Thoracic aorta (tissue), 2 donors: ENCODE measurements at regions not wholly inside any gene's neighbourhood (a gene's known extent, or its start where the extent isn't known, plus 50 kb on each side); places are given as distances from the start of the nearest gene placed in this dataset.

Source experiments
- ATAC-seq: fragments of 150-250 bp; one replicate; pipeline ENCODE4 v1.8.0; 2017; ENCODE audit warnings: low read depth; ENCODE audit not compliant: insufficient number of reproducible peaks, low FRiP score
- DNase-seq: peaks from one replicate; pipeline ENCODE4 v3.0.0-alpha.2; 2020; ENCODE audit warnings: low spot score
- H3K27ac ChIP-seq, 2 donors: fragments of 200-600 bp; sonication (generic); 1 replicate in 1 of 2; 2 replicates in 1 of 2; pipeline ENCODE4 v1.5.1; 2016; ENCODE audit warnings: mild to moderate bottlenecking in 2 of 2, moderate library complexity in 2 of 2
- H3K27me3 ChIP-seq: fragments of 200-600 bp; sonication (generic); replicated peaks from 2 replicates; pipeline ENCODE4 v1.6.0; 2016; ENCODE audit warnings: mild to moderate bottlenecking; ENCODE audit not compliant: insufficient read depth
- H3K36me3 ChIP-seq: fragments of 200-600 bp; sonication (generic); one replicate; pipeline ENCODE4 v1.5.1; 2016
- H3K4me1 ChIP-seq, 2 donors: fragments of 200-600 bp; sonication (generic); 1 replicate in 1 of 2; 2 replicates in 1 of 2; pipeline versions ENCODE4 v1.5.1 to v1.6.0; 2016; ENCODE audit warnings: low read depth in 2 of 2, mild to moderate bottlenecking in 1 of 2; ENCODE audit not compliant: control insufficient read depth in 1 of 2
- H3K4me3 ChIP-seq: fragments of 200-600 bp; sonication (generic); 2 replicates; pipeline ENCODE4 v1.5.1; 2016; ENCODE audit warnings: mild to moderate bottlenecking
- H3K9me3 ChIP-seq: fragments of 200-600 bp; sonication (generic); 2 replicates; pipeline ENCODE4 v1.5.1; 2016
- TF ChIP-seq, protein P1 (sequence below): fragments of 200-600 bp; sonication (generic); IDR thresholded peaks from one replicate; pipeline ENCODE4 v1.5.1; 2019; ENCODE audit warnings: antibody characterized with exemption

DNA sequence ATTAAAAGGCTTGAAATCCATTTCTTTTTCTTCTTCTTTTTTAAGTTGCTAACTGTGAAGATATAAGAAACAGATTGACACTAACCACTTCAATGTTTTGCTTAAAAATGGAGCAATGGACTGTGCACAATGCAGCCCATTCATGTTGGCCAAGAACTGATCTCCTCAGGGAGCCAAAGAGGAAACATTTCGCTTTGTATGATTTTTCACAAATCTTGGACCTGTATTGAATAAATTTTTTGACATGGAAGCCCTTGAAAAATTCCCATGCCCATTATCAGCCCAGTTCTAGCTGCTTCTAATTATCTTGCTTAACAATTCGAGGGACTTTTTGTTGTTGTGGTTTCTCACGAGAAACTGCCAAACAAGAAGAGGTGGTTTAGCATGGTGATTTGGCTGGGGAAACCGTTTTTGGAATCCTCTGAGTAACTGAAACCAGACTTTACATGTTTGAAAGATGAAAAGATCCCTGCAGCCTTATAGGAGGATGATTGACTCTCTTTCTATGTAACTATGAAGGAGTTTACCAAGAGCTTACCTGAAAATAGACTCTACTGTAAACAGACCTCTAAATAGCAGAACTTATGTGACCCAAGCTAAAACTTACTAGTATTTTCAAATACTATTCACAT, 1389.4 kb upstream of the GOT2 start:
- Histone ChIP-seq H3K4me3 (no peak overlapping the region), H3K27ac (no peak overlapping the region), H3K4me1 (no peaks in the 10 kb centered on the region), H3K27me3 (no peaks in the 10 kb centered on the region), H3K36me3 (no peaks in the 10 kb centered on the region), H3K9me3 (no peaks in the 10 kb centered on the region)
- ATAC-seq: no peak
- DNase-seq: no peak
- TF ChIP-seq, protein P1, sequence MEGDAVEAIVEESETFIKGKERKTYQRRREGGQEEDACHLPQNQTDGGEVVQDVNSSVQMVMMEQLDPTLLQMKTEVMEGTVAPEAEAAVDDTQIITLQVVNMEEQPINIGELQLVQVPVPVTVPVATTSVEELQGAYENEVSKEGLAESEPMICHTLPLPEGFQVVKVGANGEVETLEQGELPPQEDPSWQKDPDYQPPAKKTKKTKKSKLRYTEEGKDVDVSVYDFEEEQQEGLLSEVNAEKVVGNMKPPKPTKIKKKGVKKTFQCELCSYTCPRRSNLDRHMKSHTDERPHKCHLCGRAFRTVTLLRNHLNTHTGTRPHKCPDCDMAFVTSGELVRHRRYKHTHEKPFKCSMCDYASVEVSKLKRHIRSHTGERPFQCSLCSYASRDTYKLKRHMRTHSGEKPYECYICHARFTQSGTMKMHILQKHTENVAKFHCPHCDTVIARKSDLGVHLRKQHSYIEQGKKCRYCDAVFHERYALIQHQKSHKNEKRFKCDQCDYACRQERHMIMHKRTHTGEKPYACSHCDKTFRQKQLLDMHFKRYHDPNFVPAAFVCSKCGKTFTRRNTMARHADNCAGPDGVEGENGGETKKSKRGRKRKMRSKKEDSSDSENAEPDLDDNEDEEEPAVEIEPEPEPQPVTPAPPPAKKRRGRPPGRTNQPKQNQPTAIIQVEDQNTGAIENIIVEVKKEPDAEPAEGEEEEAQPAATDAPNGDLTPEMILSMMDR: no peak

DNA sequence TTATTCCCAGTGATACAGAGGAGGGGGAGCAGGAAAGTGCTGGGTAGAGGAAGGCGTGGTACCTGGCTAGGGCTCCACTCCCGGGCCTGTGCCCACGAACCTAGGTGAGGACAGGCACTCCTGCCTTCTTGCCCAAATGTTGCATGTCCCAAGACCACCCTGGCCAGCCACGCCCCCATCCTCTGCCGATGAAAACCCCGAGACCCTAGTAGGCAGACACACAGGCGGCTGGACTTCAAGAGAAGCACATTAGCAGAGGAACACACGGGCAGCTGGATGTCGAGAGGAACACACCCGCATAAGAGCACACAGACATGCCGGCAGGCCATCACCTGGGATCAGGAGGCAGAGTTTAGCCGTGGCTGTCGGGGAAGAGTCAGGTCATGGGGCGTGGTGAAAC, 1386.5 kb upstream of the GOT2 start:
- Histone ChIP-seq H3K9me3 (no peaks in the 10 kb centered on the region), H3K4me3 (no peak overlapping the region), H3K36me3 (no peaks in the 10 kb centered on the region), H3K4me1 (no peaks in the 10 kb centered on the region), H3K27ac (no peak overlapping the region), H3K27me3 (no peaks in the 10 kb centered on the region)
- TF ChIP-seq, protein P1: no peak
- DNase-seq (no peak), ATAC-seq (no peak)

DNA sequence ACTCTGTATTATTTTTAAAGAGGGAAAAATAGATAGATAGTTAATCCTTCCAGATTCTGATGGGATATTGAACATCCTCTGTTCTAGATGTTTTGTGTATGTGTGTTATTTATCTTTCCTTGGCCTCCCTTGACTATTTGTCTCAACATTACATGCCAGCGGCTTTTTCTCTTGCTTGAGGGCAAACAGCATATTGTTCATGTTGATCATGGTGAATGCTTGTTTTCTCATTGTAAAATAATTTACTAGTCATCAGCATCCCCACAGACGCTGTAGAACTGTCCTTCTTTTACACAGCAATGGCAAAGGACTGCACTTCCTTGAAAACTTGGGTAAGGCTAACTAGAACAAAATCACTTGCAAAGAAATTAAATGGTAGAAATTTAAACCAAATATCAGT, 1376.4 kb upstream of the GOT2 start:
- Histone ChIP-seq H3K36me3 (no peaks in the 10 kb centered on the region), H3K4me1 (no peaks in the 10 kb centered on the region), H3K4me3 (no peak overlapping the region), H3K27me3 (no peaks in the 10 kb centered on the region), H3K9me3 (no peaks in the 10 kb centered on the region), H3K27ac (no peak overlapping the region)
- ATAC-seq (no peak), DNase-seq (no peak)
- TF ChIP-seq, protein P1: no peak

DNA sequence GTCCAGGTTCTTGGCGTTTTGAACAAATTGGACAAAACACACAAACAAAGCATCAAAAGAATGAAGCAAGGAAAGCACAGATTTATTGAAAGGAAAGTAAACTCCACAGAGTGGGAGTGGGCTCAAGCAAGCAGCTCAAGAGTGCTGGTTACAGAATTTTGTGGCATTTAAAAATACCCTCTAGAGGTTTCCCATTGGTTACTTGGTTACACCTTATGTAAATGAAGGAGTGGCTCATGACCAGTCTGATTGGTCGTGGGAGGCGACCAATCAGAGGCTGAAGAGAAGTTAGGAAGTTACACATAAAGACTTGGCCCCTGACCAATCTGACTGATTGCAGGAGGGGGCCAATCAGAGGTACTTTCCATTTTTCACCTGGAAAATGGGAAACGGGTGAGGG, 1373.8 kb upstream of the GOT2 start:
- no peak overlapping the region for H3K27ac ChIP-seq
- TF ChIP-seq, protein P1: no peak
- no peak overlapping the region for H3K4me3 ChIP-seq
- H3K27me3 ChIP-seq: no peaks in the 10 kb centered on the region
- ATAC-seq (no peak), DNase-seq (no peak)
- H3K36me3 ChIP-seq: no peaks in the 10 kb centered on the region
- H3K9me3 ChIP-seq: no peaks in the 10 kb centered on the region
- no peaks in the 10 kb centered on the region for H3K4me1 ChIP-seq

DNA sequence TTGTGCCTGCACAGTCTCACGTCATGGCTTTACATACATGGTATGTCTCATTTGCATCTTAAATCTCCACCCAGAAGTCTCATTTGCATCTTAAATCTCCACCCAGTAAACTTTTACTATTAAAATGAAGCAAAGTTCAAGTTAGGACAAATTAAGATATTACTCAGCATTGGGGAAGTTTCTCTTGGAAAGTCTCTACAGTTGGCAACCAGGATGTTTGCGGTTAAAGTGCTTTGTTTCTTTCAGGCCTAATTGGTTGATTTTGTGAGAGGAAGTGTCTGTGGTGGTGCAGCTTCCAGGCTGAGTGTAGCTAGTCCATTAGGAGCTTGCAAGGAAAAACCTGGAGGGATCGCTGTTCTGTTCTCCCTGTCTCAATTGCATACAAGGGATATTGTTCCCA, 1373.3 kb upstream of the GOT2 start:
- Histone ChIP-seq H3K4me1 (no peaks in the 10 kb centered on the region), H3K4me3 (no peak overlapping the region), H3K36me3 (no peaks in the 10 kb centered on the region), H3K27me3 (no peaks in the 10 kb centered on the region), H3K9me3 (no peaks in the 10 kb centered on the region), H3K27ac (no peak overlapping the region)
- TF ChIP-seq, protein P1: no peak
- ATAC-seq (no peak), DNase-seq (no peak)
